NCI-H460 (cell line): ENCODE measurements at regions not wholly inside any gene's neighbourhood (a gene's known extent, or its start where the extent isn't known, plus 50 kb on each side); places are given as distances from the start of the nearest gene placed in this dataset.

Experiments used
- DNase-seq: peaks from one replicate; pipeline ENCODE4 v3.0.0-alpha.2; 2016; ENCODE audit warnings: low read depth; ENCODE audit errors: extremely low read depth

GRCh38 chr15:91706322-91707032 lies 147.0 kb upstream of the SLCO3A1 start:
- peak; percentile 33 for DNase-seq

GRCh38 chr15:91710080-91710698 lies 143.3 kb upstream of the SLCO3A1 start:
- no peak for DNase-seq

GRCh38 chr15:91711384-91712033 lies 142.0 kb upstream of the SLCO3A1 start:
- DNase-seq = no peak

- DNase-seq = no peak
Measured at GRCh38 chr15:91712286-91712685, 141.2 kb upstream of the SLCO3A1 start.

- DNase-seq = no peak
Measured at GRCh38 chr15:91716536-91716935, 137.0 kb upstream of the SLCO3A1 start.

GRCh38 chr15:91717811-91718210 lies 135.7 kb upstream of the SLCO3A1 start:
- no peak for DNase-seq

- no peak for DNase-seq
Measured at GRCh38 chr15:91723959-91724358, 129.5 kb upstream of the SLCO3A1 start.

GRCh38 chr15:91733661-91734060 lies 119.8 kb upstream of the SLCO3A1 start:
- DNase-seq = no peak

GRCh38 chr15:91737151-91737818 lies 116.2 kb upstream of the SLCO3A1 start:
- DNase-seq = no peak

- no peak for DNase-seq
Measured at GRCh38 chr15:91741986-91742385, 111.5 kb upstream of the SLCO3A1 start.

- no peak for DNase-seq
Measured at GRCh38 chr15:91751611-91752010, 101.9 kb upstream of the SLCO3A1 start.

- no peak for DNase-seq
Measured at GRCh38 chr15:91752081-91752785, 101.3 kb upstream of the SLCO3A1 start.

GRCh38 chr15:91759560-91759959 lies 93.9 kb upstream of the SLCO3A1 start:
- no peak for DNase-seq

- no peak for DNase-seq
Measured at GRCh38 chr15:91765660-91766059, 87.8 kb upstream of the SLCO3A1 start.

GRCh38 chr15:91769476-91769875 lies 84.0 kb upstream of the SLCO3A1 start:
- DNase-seq = no peak

- DNase-seq = no peak
Measured at GRCh38 chr15:91769894-91770293, 83.6 kb upstream of the SLCO3A1 start.

GRCh38 chr15:91776104-91776503 lies 77.4 kb upstream of the SLCO3A1 start:
- DNase-seq = no peak

- no peak for DNase-seq
Measured at GRCh38 chr15:91779960-91780359, 73.5 kb upstream of the SLCO3A1 start.

- no peak for DNase-seq
Measured at GRCh38 chr15:91780387-91780786, 73.1 kb upstream of the SLCO3A1 start.

- no peak for DNase-seq
Measured at GRCh38 chr15:91782221-91782620, 71.3 kb upstream of the SLCO3A1 start.

- DNase-seq = no peak
Measured at GRCh38 chr15:91783008-91783407, 70.5 kb upstream of the SLCO3A1 start.
